NCI-H524 treated with DMSO at 0.1 percent for 48 hours (cell line): ENCODE measurements at regions not wholly inside any gene's neighbourhood (a gene's known extent, or its start where the extent isn't known, plus 50 kb on each side); places are given as distances from the start of the nearest gene placed in this dataset.

Experiments used
- DNase-seq: peaks from one replicate; lab custom pipeline; 2025; lab: John Stamatoyannopoulos, UW

DNA sequence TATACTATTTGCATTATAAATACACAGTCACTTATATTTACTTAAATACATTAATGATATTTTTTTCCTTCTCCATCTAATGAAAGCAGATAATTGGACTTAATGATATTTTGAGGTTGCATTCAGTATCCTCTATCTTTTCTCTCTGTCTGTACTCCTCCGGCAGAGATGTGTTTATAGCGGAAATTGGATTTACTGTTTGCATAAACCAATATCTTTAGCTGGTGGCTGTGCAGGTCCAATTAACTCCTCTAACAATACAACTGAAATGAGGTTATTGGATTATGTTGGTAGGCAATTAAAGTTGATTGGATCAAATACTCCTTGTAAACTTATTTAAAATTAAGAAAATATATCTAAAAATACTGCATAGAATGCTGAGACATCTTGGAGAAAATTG is 1044.2 kb upstream of the SORCS1 start:
- DNase-seq: no peak

DNA sequence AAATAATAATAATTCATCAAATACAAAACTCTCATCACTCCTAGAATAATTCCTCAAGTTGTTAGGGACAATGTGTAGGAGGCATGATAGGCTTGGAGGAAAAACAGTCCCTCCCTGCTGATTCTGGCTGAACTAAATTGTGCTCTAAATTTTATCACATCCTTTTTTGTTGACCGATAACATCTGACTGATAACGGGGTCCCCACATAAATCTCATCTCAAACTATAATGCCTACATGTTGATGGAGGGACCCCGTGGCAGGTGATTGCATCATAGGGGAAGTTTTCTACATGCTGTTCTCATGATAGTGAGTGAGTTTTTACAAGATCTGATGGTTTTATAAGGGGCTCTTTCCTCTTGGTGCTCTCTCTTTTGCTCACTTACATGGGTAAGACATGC is 1043.5 kb upstream of the SORCS1 start:
- DNase-seq: no peak

DNA sequence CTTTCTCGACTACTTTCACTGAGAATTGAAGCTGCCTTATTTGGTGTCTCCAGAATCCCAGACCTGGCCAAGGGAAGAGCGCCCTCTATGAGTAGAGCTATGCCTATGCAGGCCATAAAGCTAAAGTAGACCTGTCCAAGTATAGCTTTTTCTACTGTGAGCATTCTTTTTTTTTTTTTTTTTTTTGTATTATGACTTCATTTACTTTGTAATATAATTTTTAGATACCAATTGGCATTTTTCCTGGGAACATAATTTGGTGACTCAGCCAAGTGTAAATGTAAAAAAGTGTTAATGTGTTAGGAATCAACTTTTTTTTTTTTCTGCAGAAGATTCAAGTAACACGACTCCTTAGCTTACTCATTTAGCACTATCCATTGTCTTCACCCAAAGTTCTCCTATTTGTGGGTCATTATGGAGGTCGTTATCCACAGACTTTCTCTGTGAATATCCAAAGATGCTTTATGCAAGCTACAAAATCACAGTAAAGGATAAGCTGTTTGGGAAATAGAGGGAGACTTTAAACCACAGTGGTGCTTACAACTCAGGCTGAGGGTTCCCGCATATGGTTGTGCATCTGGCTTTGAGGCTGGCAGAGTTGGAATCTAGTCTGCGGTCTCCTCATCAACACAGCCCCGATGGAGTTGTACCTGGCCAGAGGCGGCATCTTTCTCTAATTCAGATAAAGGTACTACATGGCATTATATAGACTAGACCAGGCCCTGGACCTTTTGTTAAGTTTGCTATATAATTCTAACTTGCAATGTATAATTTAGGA is 1040.2 kb upstream of the SORCS1 start:
- no peak for DNase-seq

GRCh38 chr10:108203905-108204527 is 1039.5 kb upstream of the SORCS1 start:
- no peak for DNase-seq

- no peak for DNase-seq
These were observed 1023.0 kb upstream of the SORCS1 start for GRCh38 chr10:108187408-108188012.

- no peak for DNase-seq
These were observed 1019.6 kb upstream of the SORCS1 start for GRCh38 chr10:108184114-108184513.

- no peak for DNase-seq
These were observed 1016.4 kb upstream of the SORCS1 start for GRCh38 chr10:108180878-108181277.

- DNase-seq: no peak
These were observed 1005.3 kb upstream of the SORCS1 start for GRCh38 chr10:108169846-108170245.

- no peak for DNase-seq
These were observed 1003.3 kb upstream of the SORCS1 start for GRCh38 chr10:108167766-108168165.

DNA sequence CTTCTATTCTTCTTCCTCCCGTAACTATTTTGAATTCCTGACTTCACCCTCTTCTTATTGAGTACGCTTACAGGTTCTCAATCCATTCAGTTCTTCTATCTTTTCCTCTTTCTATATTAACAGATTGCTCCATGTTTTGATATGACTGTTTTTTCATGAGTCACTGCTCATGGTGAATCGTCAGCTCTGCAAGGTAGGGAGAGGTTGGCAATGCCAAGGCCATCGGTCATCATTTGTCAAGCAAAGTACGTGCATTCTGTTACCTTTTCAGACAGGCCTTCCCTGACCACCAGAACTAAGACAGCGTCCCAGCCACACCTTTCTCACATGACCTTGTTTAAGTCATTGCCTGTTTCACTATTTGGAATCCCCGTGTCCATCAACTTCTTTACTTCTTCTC is 1001.9 kb upstream of the SORCS1 start:
- no peak for DNase-seq

GRCh38 chr10:108147346-108147745 is 982.8 kb upstream of the SORCS1 start:
- DNase-seq: no peak

- no peak for DNase-seq
These were observed 976.6 kb upstream of the SORCS1 start for GRCh38 chr10:108141064-108141463.

DNA sequence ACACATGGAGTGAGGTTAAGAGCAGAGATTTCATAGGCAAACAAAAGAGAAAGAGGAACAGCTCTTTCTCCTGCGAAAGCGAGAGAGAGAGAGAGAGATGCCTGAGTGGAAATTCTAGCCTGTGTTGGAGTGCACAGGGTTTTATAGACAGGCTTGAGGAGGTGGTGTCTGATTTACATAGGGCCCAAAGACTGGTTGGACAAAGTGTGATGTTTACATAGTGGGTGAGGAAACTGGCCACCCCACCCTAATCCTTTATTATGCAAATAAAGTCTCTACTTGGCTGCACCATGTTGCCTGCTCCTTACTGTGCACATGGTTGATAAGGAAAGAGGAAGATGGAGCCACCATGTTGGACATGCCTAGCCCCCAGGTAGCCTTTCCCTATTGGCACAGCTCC is 967.8 kb upstream of the SORCS1 start:
- no peak for DNase-seq

DNA sequence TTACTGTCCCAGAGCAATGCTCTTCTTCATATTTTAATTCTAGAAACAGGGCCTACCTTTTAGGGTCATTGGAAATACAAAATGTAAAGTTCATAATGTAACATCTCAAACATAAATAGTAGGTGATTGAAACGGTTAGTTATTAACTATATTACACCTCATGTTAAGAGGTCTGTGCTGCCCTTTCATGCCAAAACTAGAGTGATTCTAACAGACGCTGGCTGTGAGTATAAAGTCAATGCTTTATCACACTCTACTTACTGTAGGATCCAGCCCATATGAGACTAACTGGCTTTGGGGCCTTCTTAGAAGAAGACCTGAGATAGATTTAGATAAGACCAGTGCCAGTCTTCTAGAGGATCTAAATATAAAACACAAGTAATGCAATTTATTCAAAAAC is 966.1 kb upstream of the SORCS1 start:
- no peak for DNase-seq

GRCh38 chr10:108112218-108112617 is 947.7 kb upstream of the SORCS1 start:
- no peak for DNase-seq

GRCh38 chr10:108104551-108105156 is 940.1 kb upstream of the SORCS1 start:
- no peak for DNase-seq

GRCh38 chr10:108097258-108097657 is 932.8 kb upstream of the SORCS1 start:
- DNase-seq: no peak

GRCh38 chr10:108095932-108096925 is 931.7 kb upstream of the SORCS1 start:
- no peak for DNase-seq

GRCh38 chr10:108090476-108091215 is 926.1 kb upstream of the SORCS1 start:
- no peak for DNase-seq

GRCh38 chr10:108086502-108086901 is 922.0 kb upstream of the SORCS1 start:
- DNase-seq: no peak

GRCh38 chr10:108082596-108082995 is 918.1 kb upstream of the SORCS1 start:
- DNase-seq: no peak
